Esophagus muscularis mucosa (tissue), 4 donors: ENCODE measurements at regions not wholly inside any gene's neighbourhood (a gene's known extent, or its start where the extent isn't known, plus 50 kb on each side); places are given as distances from the start of the nearest gene placed in this dataset.

Experiments
- CTCF ChIP-seq, 3 experiments: fragments of 200-600 bp in 2 of 3; fragments of 450-650 bp in 1 of 3; sonication (generic) in 2 of 3; IDR thresholded peaks; one replicate each; pipeline ENCODE4 v1.5.1; 2017 to 2019; ENCODE audit warnings: antibody characterized with exemption in 3 of 3, mild to moderate bottlenecking in 2 of 3, moderate library complexity in 1 of 3
- EP300 ChIP-seq: sonication (generic); formaldehyde crosslinking; IDR thresholded peaks from one replicate; pipeline ENCODE4 v1.6.1; 2017; ENCODE audit warnings: antibody characterized with exemption
- POLR2A ChIP-seq: fragments of 450-650 bp; IDR thresholded peaks from one replicate; pipeline ENCODE4 v1.6.1; 2017; ENCODE audit warnings: antibody characterized with exemption, moderate library complexity, mild to moderate bottlenecking, low read depth
- POLR2AphosphoS5 ChIP-seq, 2 donors: sonication (generic); formaldehyde crosslinking; IDR thresholded peaks; one replicate each; pipeline ENCODE4 v1.6.1; 2017; ENCODE audit warnings: antibody characterized with exemption in 2 of 2

GRCh38 chr4:173943547-173943946, 339.9 kb downstream of the FBXO8 start:
- no peak for TF ChIP-seq CTCF (IDR thresholded peaks at IDR 0.05)
- TF ChIP-seq POLR2A: no peak
- TF ChIP-seq EP300: no peak
- no peak for TF ChIP-seq POLR2AphosphoS5 (IDR thresholded peaks at IDR 0.05)
